Sigmoid colon (tissue), 4 donors: ENCODE measurements at regions not wholly inside any gene's neighbourhood (a gene's known extent, or its start where the extent isn't known, plus 50 kb on each side); places are given as distances from the start of the nearest gene placed in this dataset.

Experiments
- EP300 ChIP-seq, 4 donors: sonication (generic); formaldehyde crosslinking; IDR thresholded peaks; one replicate each; pipeline ENCODE4 v1.6.1; 2017; ENCODE audit warnings: antibody characterized with exemption in 4 of 4
- POLR2AphosphoS5 ChIP-seq, 4 donors: sonication (generic); formaldehyde crosslinking; IDR thresholded peaks; one replicate each; pipeline ENCODE4 v1.6.1; 2017; ENCODE audit warnings: antibody characterized with exemption in 4 of 4
- TF ChIP-seq, protein P1 (sequence below), 4 experiments: fragments of 450-650 bp in 3 of 4; fragments of 200-600 bp in 1 of 4; IDR thresholded peaks; one replicate each; pipeline ENCODE4 v1.5.1; 2016 to 2019; ENCODE audit warnings: antibody characterized with exemption in 4 of 4, mild to moderate bottlenecking in 3 of 4, moderate library complexity in 2 of 4

DNA sequence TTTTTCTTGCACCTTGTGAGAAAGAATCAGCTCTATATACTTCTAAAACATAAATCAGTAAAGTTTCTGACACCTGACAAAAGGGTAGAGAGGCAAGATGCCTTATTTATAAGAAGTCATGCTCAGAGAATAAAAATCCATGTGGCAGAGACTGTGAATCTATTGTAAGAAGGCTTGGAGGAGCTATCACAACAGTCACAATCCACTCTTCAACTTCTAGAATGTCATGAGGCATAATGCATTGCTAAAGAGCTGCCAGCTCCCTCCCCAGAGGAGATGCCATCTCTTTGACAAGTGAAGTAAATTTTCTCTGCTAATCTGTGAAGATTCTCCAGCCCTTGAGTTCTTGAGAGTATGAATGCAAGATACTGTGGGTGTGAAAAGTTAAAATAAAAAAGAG is 971.2 kb upstream of the IGFBP7 start:
- TF ChIP-seq, protein P1, sequence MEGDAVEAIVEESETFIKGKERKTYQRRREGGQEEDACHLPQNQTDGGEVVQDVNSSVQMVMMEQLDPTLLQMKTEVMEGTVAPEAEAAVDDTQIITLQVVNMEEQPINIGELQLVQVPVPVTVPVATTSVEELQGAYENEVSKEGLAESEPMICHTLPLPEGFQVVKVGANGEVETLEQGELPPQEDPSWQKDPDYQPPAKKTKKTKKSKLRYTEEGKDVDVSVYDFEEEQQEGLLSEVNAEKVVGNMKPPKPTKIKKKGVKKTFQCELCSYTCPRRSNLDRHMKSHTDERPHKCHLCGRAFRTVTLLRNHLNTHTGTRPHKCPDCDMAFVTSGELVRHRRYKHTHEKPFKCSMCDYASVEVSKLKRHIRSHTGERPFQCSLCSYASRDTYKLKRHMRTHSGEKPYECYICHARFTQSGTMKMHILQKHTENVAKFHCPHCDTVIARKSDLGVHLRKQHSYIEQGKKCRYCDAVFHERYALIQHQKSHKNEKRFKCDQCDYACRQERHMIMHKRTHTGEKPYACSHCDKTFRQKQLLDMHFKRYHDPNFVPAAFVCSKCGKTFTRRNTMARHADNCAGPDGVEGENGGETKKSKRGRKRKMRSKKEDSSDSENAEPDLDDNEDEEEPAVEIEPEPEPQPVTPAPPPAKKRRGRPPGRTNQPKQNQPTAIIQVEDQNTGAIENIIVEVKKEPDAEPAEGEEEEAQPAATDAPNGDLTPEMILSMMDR (IDR thresholded peaks at IDR 0.05) = no peak
- TF ChIP-seq EP300 (IDR thresholded peaks at IDR 0.05) (no peak), POLR2AphosphoS5 (IDR thresholded peaks at IDR 0.05) (no peak)
